Duodenal mucosa (tissue), 2 donors: ENCODE measurements at regions not wholly inside any gene's neighbourhood (a gene's known extent, or its start where the extent isn't known, plus 50 kb on each side); places are given as distances from the start of the nearest gene placed in this dataset.

Experiments
- H3K27ac ChIP-seq: one replicate; pipeline ENCODE4 v1.7.0; 2013; ENCODE audit warnings: low read depth, low read length
- H3K27me3 ChIP-seq, 2 donors: one replicate each; pipeline ENCODE4 v1.7.0; 2013; ENCODE audit warnings: low read length in 2 of 2, control low read depth in 1 of 2; ENCODE audit not compliant: insufficient read depth in 2 of 2, control insufficient read depth in 1 of 2
- H3K36me3 ChIP-seq, 2 donors: one replicate each; pipeline ENCODE4 v1.7.0; 2013; ENCODE audit warnings: low read length in 2 of 2, control low read depth in 1 of 2; ENCODE audit not compliant: insufficient read depth in 2 of 2, control insufficient read depth in 1 of 2
- H3K4me1 ChIP-seq, 2 donors: one replicate each; pipeline ENCODE4 v1.7.0; 2013; ENCODE audit warnings: low read length in 2 of 2, control low read depth in 1 of 2; ENCODE audit not compliant: insufficient read depth in 2 of 2, control insufficient read depth in 1 of 2
- H3K4me3 ChIP-seq, 2 donors: one replicate each; pipeline ENCODE4 v1.7.0; 2013; ENCODE audit warnings: low read length in 2 of 2, low read depth in 1 of 2
- H3K9ac ChIP-seq, 2 donors: one replicate each; pipeline ENCODE4 v1.7.0; 2013; ENCODE audit warnings: low read length in 2 of 2, low read depth in 1 of 2
- H3K9me3 ChIP-seq, 2 donors: one replicate each; pipeline ENCODE4 v1.7.0; 2013; ENCODE audit warnings: low read length in 2 of 2, control low read depth in 1 of 2; ENCODE audit not compliant: control insufficient read depth in 1 of 2

- H3K27me3 ChIP-seq: no peaks in the 10 kb centered on the region
- H3K4me3 ChIP-seq: no peak overlapping the region
- H3K9me3 ChIP-seq: peaks cover 3% of the 10 kb centered on the region in 2 donors
- H3K9ac ChIP-seq: no peak overlapping the region
- H3K4me1 ChIP-seq: no peaks in the 10 kb centered on the region
- H3K27ac ChIP-seq: no peak overlapping the region
- no peaks in the 10 kb centered on the region for H3K36me3 ChIP-seq
Observed at GRCh38 chr14:40903709-40904108, 703.0 kb upstream of the LRFN5 start.

DNA sequence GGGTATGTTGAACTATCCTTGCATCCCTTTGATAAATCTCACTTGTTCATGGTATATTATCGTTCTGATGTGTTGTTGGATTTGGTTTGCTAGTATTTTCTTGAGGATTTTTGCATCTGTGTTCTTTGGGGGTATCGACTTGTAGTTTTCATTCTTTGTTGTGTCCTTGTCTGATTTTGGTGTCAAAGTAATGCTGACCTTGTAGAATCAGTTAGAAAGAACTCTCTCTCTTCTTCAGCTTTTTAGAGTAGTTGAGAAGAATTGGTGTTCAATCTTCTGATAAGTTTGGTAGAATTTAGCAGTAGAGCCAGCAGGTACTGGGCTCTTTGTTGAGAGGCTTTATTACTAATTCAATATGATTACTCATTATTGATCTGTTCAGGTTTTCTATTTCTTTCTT lies 707.2 kb upstream of the LRFN5 start:
- H3K27ac ChIP-seq: no peak overlapping the region
- no peak overlapping the region for H3K9ac ChIP-seq
- no peaks in the 10 kb centered on the region for H3K27me3 ChIP-seq
- H3K4me1 ChIP-seq: no peaks in the 10 kb centered on the region
- no peaks in the 10 kb centered on the region for H3K36me3 ChIP-seq
- H3K4me3 ChIP-seq: no peak overlapping the region
- peaks cover 0 to 3% of the 10 kb centered on the region in 2 donors for H3K9me3 ChIP-seq

DNA sequence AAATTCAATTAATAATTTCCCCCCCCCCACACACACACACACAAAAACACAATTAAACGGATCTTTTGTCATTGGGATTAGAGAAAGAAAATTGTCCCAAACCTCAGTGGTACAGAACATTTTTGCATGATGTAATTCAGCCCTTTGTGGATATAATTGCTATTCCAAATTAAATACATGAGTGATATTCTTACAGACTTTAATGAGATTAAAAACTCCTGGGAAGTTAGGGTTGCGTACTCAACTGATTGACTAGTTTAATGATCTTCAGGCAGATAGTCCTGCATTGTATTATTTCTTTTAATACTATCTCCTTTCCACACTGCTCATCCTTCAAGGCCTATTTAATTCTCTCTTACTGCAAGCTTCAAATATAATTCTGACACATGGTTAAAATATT lies 711.8 kb upstream of the LRFN5 start:
- Histone ChIP-seq H3K4me1 (no peaks in the 10 kb centered on the region), H3K27me3 (no peaks in the 10 kb centered on the region), H3K4me3 (no peak overlapping the region), H3K27ac (no peak overlapping the region), H3K9me3 (peaks cover 0 to 3% of the 10 kb centered on the region in 2 donors), H3K36me3 (no peaks in the 10 kb centered on the region), H3K9ac (no peak overlapping the region)

- Histone ChIP-seq H3K4me3 (no peak overlapping the region), H3K27ac (no peak overlapping the region), H3K9me3 (peaks cover 0 to 3% of the 10 kb centered on the region in 2 donors), H3K4me1 (no peaks in the 10 kb centered on the region), H3K36me3 (no peaks in the 10 kb centered on the region), H3K27me3 (no peaks in the 10 kb centered on the region), H3K9ac (no peak overlapping the region)
Observed at GRCh38 chr14:40889126-40889525, 717.5 kb upstream of the LRFN5 start.

- H3K4me3 ChIP-seq: no peak overlapping the region
- H3K4me1 ChIP-seq: no peaks in the 10 kb centered on the region
Observed at GRCh38 chr14:40887912-40888311, 718.8 kb upstream of the LRFN5 start.

GRCh38 chr14:40870252-40870651 lies 736.4 kb upstream of the LRFN5 start:
- Histone ChIP-seq H3K9me3 (peaks cover 5 to 7% of the 10 kb centered on the region in 2 donors), H3K4me1 (no peaks in the 10 kb centered on the region), H3K27ac (no peak overlapping the region), H3K9ac (no peak overlapping the region), H3K27me3 (no peaks in the 10 kb centered on the region), H3K36me3 (no peaks in the 10 kb centered on the region), H3K4me3 (no peak overlapping the region)

More at GRCh38 chr14:40887912-40888311, 718.8 kb upstream of the LRFN5 start:
- Histone ChIP-seq H3K27ac (no peak overlapping the region), H3K27me3 (no peaks in the 10 kb centered on the region), H3K9me3 (peaks cover 0 to 3% of the 10 kb centered on the region in 2 donors), H3K36me3 (no peaks in the 10 kb centered on the region), H3K9ac (no peak overlapping the region)

DNA sequence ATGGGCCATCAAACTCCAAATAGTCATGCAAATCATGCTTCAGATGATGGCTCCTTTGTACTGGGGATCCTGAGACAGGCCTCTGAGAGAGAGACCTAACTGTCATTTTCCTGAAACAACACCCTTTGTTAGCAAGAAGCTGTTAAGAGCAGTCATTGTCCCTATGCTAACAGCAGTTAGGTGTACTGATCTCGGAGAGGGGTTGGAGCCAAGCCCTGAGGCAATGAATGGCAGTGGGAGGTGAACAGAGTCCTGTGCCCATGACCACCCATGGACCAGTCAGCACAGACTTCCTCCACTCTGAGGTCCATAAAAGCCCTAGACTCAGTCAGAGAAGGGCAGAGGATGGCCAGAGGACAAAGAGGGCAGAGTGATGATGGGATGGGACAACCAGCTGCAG lies 747.6 kb upstream of the LRFN5 start:
- Histone ChIP-seq H3K9ac (no peak overlapping the region), H3K4me3 (no peak overlapping the region), H3K9me3 (peaks cover 6 to 10% of the 10 kb centered on the region in 2 donors), H3K4me1 (no peaks in the 10 kb centered on the region), H3K27ac (no peak overlapping the region), H3K36me3 (no peaks in the 10 kb centered on the region), H3K27me3 (no peaks in the 10 kb centered on the region)

GRCh38 chr14:40855343-40855742 lies 751.3 kb upstream of the LRFN5 start:
- Histone ChIP-seq H3K36me3 (no peaks in the 10 kb centered on the region), H3K9me3 (peaks cover 4 to 7% of the 10 kb centered on the region in 2 donors), H3K27me3 (no peaks in the 10 kb centered on the region), H3K27ac (no peak overlapping the region), H3K4me3 (no peak overlapping the region), H3K4me1 (no peaks in the 10 kb centered on the region), H3K9ac (no peak overlapping the region)

- no peaks in the 10 kb centered on the region for H3K4me1 ChIP-seq
- H3K27ac ChIP-seq: no peak overlapping the region
- H3K27me3 ChIP-seq: no peaks in the 10 kb centered on the region
- H3K9me3 ChIP-seq: peaks cover 0 to 4% of the 10 kb centered on the region in 2 donors
- no peak overlapping the region for H3K4me3 ChIP-seq
- no peaks in the 10 kb centered on the region for H3K36me3 ChIP-seq
- no peak overlapping the region for H3K9ac ChIP-seq
Observed at GRCh38 chr14:40850191-40850590, 756.5 kb upstream of the LRFN5 start.

GRCh38 chr14:40847480-40847879 lies 759.2 kb upstream of the LRFN5 start:
- no peaks in the 10 kb centered on the region for H3K36me3 ChIP-seq

DNA sequence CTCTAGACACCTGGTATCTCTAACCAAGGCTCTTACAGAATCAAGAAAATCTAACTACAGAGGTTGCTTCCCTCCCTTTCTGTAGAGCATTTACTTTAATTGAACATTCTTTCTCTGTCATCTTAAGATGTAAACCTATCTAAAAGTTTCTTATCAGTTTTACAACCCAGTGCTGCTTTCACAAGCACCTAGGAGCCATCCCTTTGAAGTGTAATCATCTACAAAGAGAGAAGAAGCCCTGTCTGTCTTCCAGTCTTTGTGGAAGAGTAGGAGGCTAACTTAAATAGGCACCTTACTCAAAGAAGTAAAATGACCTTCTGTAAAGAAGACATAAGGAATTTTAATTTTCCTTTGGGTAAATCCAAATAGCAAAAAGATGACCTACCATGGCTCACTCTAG lies 763.9 kb upstream of the LRFN5 start:
- no peak overlapping the region for H3K27ac ChIP-seq
- H3K4me1 ChIP-seq: no peaks in the 10 kb centered on the region
- no peaks in the 10 kb centered on the region for H3K27me3 ChIP-seq
- H3K9ac ChIP-seq: no peak overlapping the region
- H3K9me3 ChIP-seq: peaks cover 0 to 7% of the 10 kb centered on the region in 2 donors
- H3K36me3 ChIP-seq: no peaks in the 10 kb centered on the region
- no peak overlapping the region for H3K4me3 ChIP-seq

More at GRCh38 chr14:40847480-40847879, 759.2 kb upstream of the LRFN5 start:
- Histone ChIP-seq H3K9me3 (peaks cover 0 to 7% of the 10 kb centered on the region in 2 donors), H3K27ac (no peak overlapping the region), H3K27me3 (no peaks in the 10 kb centered on the region), H3K4me3 (no peak overlapping the region), H3K9ac (no peak overlapping the region), H3K4me1 (no peaks in the 10 kb centered on the region)
